SK-N-MC (cell line): ENCODE measurements at regions not wholly inside any gene's neighbourhood (a gene's known extent, or its start where the extent isn't known, plus 50 kb on each side); places are given as distances from the start of the nearest gene placed in this dataset.

Experiments used
- FOXP2 ChIP-seq: optimal IDR thresholded peaks from 2 replicates; pipeline ENCODE3; 2011; ENCODE audit warnings: mild to moderate bottlenecking, moderate library complexity; ENCODE audit not compliant: insufficient read depth; ENCODE audit errors: extremely low read length, control extremely low read depth
- POLR2AphosphoS5 ChIP-seq: IDR thresholded peaks from 2 replicates; pipeline ENCODE4 v1.6.1; 2012; ENCODE audit warnings: mild to moderate bottlenecking, low read depth, low read length, borderline replicate concordance

DNA sequence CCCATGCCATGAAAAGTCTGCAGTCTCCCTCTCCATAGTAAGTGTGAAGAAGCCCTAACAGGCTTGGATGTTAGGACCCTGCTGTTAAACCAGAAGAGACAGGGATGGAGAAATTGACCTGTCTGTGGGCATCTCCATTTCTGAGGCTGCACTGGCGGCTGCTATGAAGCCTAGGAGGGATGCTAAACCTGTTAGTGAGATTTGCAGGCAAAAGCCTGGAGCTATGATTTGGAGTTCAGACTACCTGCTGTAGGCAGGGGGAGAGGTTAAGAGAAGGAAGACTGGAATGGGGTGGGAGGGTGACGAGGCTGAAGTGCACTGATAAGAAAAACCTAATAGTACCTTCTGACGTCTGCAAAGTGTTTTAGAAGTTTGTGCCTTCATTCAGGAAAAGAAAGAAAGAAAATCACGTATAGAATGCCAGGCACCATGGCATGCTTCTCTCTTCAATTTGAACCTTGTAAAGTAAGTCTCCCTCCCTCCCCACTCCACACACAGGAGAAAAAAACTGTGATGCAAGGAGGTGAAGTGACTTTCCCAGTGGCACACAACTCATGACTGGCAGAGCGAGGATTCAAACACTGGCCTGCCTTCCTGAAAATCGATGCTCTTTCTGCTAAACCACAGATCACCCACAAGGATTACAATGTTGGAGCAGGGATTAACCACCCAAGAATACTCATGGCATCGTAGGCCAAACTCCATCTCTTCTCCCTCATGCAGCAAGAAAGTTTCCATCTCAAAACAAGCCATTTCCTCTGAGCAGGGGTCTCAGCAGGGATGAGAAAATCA, 98.5 kb upstream of the PKDCC start:
- TF ChIP-seq FOXP2 (no peak), POLR2AphosphoS5 (no peak)
